CD4-positive, alpha-beta memory T cell (primary cell): ENCODE measurements at regions not wholly inside any gene's neighbourhood (a gene's known extent, or its start where the extent isn't known, plus 50 kb on each side); places are given as distances from the start of the nearest gene placed in this dataset.
"Not testable (repeated sequence)": the region's sequence is repeated elsewhere in the genome, so short reads cannot be mapped to it uniquely, and the experiment has no call there.

ENCODE experiments used
- CTCF ChIA-PET: fragments of 350-600 bp; sonication (Branson Sonifier 250); formaldehyde crosslinking; loops from one replicate; lab custom pipeline; 2021; ENCODE audit warnings: inconsistent platforms; ENCODE audit not compliant: partially characterized antibody; lab: Charles Lee
- POLR2A ChIA-PET: fragments of 350-600 bp; sonication (Branson Sonifier 250); formaldehyde crosslinking; loops from one replicate; lab custom pipeline; 2021; ENCODE audit not compliant: partially characterized antibody; lab: Charles Lee
- DNase-seq, 5 donors: peaks; one replicate each; pipeline versions ENCODE4 v3.0.0 to v3.0.0-alpha.2; 2020 to 2022; ENCODE audit warnings: mixed read lengths in 1 of 5
- H3K27ac ChIP-seq: one replicate; pipeline ENCODE4 v1.7.0; 2013; ENCODE audit warnings: low read depth, low read length
- H3K27me3 ChIP-seq: 2 replicates; pipeline ENCODE4 v1.7.0; 2013; ENCODE audit warnings: mild to moderate bottlenecking, low read length, moderate library complexity; ENCODE audit not compliant: insufficient read depth
- H3K36me3 ChIP-seq: 2 replicates; pipeline ENCODE4 v1.7.0; 2013; ENCODE audit warnings: mild to moderate bottlenecking, low read length, moderate library complexity; ENCODE audit not compliant: insufficient read depth
- H3K4me1 ChIP-seq: 2 replicates; pipeline ENCODE4 v1.7.0; 2013; ENCODE audit warnings: mild to moderate bottlenecking, low read length, moderate library complexity; ENCODE audit not compliant: insufficient read depth
- H3K4me3 ChIP-seq, 2 donors: one replicate each; pipeline ENCODE4 v1.7.0; 2013; ENCODE audit warnings: low read length in 2 of 2, mild to moderate bottlenecking in 1 of 2
- H3K9me3 ChIP-seq, 2 donors: one replicate each; pipeline ENCODE4 v1.7.0; 2013; ENCODE audit warnings: low read length in 2 of 2, control low read depth in 1 of 2; ENCODE audit not compliant: control insufficient read depth in 1 of 2
- H3K27ac Mint-ChIP-seq, 7 donors: one replicate each; pipeline ENCODE4 v1.8.0; 2020 to 2021; ENCODE audit warnings: mixed read lengths in 7 of 7, mild to moderate bottlenecking in 6 of 7, inconsistent platforms in 3 of 7, moderate library complexity in 3 of 7
- H3K27me3 Mint-ChIP-seq, 2 donors: one replicate each; pipeline ENCODE4 v1.8.0; 2020 to 2021; ENCODE audit warnings: mixed read lengths in 2 of 2
- H3K36me3 Mint-ChIP-seq, 2 donors: one replicate each; pipeline ENCODE4 v1.8.0; 2020 to 2021; ENCODE audit warnings: mixed read lengths in 2 of 2, inconsistent platforms in 1 of 2, mild to moderate bottlenecking in 1 of 2
- H3K4me1 Mint-ChIP-seq, 4 donors: one replicate each; pipeline ENCODE4 v1.8.0; 2020 to 2021; ENCODE audit warnings: mixed read lengths in 4 of 4, mild to moderate bottlenecking in 1 of 4
- H3K4me3 Mint-ChIP-seq, 8 donors: one replicate each; pipeline ENCODE4 v1.8.0; 2020 to 2021; ENCODE audit warnings: mixed read lengths in 8 of 8, mild to moderate bottlenecking in 7 of 8, moderate library complexity in 6 of 8, inconsistent platforms in 3 of 8
- H3K9me3 Mint-ChIP-seq, 8 donors: one replicate each; pipeline ENCODE4 v1.8.0; 2020 to 2021; ENCODE audit warnings: mixed read lengths in 8 of 8, mild to moderate bottlenecking in 5 of 8, inconsistent platforms in 3 of 8, moderate library complexity in 1 of 8
- intact Hi-C: fragments of 100-400 bp; cut with micrococcal nuclease; formaldehyde crosslinking; loops from one replicate; pipeline ENCODE4 v1.15.1; 2023

- H3K4me3 ChIP-seq, H3K36me3 Mint-ChIP-seq, H3K4me1 Mint-ChIP-seq, H3K36me3 ChIP-seq, H3K27me3 ChIP-seq, POLR2A ChIA-PET, H3K4me1 ChIP-seq, H3K9me3 Mint-ChIP-seq, H3K27ac Mint-ChIP-seq, H3K27me3 Mint-ChIP-seq, CTCF ChIA-PET, H3K9me3 ChIP-seq, intact Hi-C loops, H3K27ac ChIP-seq: not testable (repeated sequence)
- H3K4me3 Mint-ChIP-seq, result peak overlapping the region in 3 of 8 donors; percentile 33 to 72 (median 42)
- DNase-seq, result peak in 3 of 5 donors; percentile 7 to 22 (median 10)
These were observed 108.1 kb upstream of the GTF2H2C_2 start for GRCh38 chr5:70307064-70307463.
